Dendritic cell treated with granulocyte-macrophage colony-stimulating factor and Interleukin-4, amounts not matched to agents 40 ng/mL and 50 ng/mL, for 4 days (primary cell): ENCODE measurements at regions not wholly inside any gene's neighbourhood (a gene's known extent, or its start where the extent isn't known, plus 50 kb on each side); places are given as distances from the start of the nearest gene placed in this dataset.
A peak's percentile ranks its signal among the peaks of the same experiment; 100 is the strongest.

Experiments
- H3K27ac Mint-ChIP-seq: one replicate; pipeline ENCODE4 v1.8.0; 2022; ENCODE audit warnings: mild to moderate bottlenecking, mixed read lengths
- H3K27me3 Mint-ChIP-seq: one replicate; pipeline ENCODE4 v1.8.0; 2022; ENCODE audit warnings: mild to moderate bottlenecking, mixed read lengths
- H3K36me3 Mint-ChIP-seq: one replicate; pipeline ENCODE4 v1.8.0; 2022; ENCODE audit warnings: low read depth, mixed read lengths
- H3K4me1 Mint-ChIP-seq: one replicate; pipeline ENCODE4 v1.8.0; 2022; ENCODE audit warnings: low read depth, mixed read lengths
- H3K4me3 Mint-ChIP-seq: one replicate; pipeline ENCODE4 v1.8.0; 2022; ENCODE audit warnings: mild to moderate bottlenecking, moderate library complexity, mixed read lengths
- H3K9me3 Mint-ChIP-seq: one replicate; pipeline ENCODE4 v1.8.0; 2022; ENCODE audit warnings: mixed read lengths
- intact Hi-C: fragments of 100-400 bp; cut with micrococcal nuclease; formaldehyde crosslinking; loops from one replicate; pipeline ENCODE4 v1.15.0; 2022

- Mint-ChIP-seq H3K27ac (no peak overlapping the region), H3K4me1 (no peaks in the 10 kb centered on the region), H3K36me3 (no peaks in the 10 kb centered on the region), H3K4me3 (no peak overlapping the region), H3K9me3 (peaks cover 15% of the 10 kb centered on the region), H3K27me3 (peaks cover 14% of the 10 kb centered on the region)
- intact Hi-C loops: no loop called here
Measured at GRCh38 chr12:111068290-111068689, 147.9 kb upstream of the MYL2 start.

DNA sequence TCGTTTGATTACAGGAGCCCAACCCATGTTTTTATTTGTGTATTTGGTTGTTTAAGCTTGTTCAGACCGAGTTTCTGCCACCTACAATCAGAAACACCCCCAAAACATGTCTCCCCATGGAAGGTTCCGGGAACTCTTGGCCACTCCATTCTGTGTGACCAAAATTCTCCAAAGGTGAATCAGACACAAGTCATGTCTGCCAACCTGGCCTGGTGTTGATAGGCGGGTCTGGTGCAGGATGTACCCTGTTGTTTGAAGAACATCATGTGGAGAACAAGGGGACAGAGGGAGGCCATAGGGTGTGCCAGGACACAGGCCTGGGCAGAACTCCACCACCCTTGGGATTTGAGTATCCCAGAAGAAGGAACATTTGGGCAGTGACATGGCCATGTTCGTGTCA, 147.1 kb upstream of the MYL2 start:
- Mint-ChIP-seq H3K36me3 (no peaks in the 10 kb centered on the region), H3K4me3 (no peak overlapping the region), H3K27me3 (peaks cover 14% of the 10 kb centered on the region), H3K4me1 (no peaks in the 10 kb centered on the region), H3K9me3 (peaks cover 15% of the 10 kb centered on the region), H3K27ac (no peak overlapping the region)
- intact Hi-C loops: no loop called here

DNA sequence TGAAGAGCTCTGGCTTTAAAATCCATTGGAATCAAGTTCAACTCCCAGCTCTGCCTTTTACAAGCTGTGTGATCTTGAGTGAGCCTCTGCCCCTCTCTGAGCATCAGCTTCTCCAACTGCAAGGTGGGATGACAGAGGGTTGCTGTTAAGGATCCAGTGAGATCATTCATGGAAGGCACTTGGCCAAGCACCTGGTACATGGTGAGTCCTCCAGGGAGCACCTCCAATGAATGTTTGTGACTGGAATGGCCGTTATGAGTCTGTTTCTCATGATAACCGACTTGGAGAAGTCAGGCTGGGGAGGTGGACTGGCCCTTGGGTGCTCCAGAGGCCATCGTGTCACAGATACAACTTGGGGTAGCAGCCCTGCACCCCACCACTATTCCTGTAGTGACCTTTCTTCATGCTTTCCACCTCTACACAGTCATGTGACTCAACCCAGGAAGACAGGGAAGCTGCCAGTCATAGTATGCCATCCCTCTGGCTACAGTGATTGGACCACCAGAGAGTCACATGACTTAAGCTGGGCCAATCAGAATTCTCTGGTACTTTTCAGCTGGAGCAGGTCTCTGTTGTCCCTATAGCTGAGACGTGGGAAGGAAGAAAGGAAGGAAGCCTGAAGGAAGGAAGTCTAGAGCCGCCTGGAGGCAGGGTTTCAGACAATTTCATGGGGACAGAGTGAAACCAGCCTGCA, 146.5 kb upstream of the MYL2 start:
- H3K4me1 Mint-ChIP-seq: no peaks in the 10 kb centered on the region
- peaks cover 14% of the 10 kb centered on the region for H3K27me3 Mint-ChIP-seq
- no peak overlapping the region for H3K4me3 Mint-ChIP-seq
- no peak overlapping the region for H3K27ac Mint-ChIP-seq
- H3K36me3 Mint-ChIP-seq: no peaks in the 10 kb centered on the region
- H3K9me3 Mint-ChIP-seq: peaks cover 15% of the 10 kb centered on the region
- intact Hi-C loops: no loop called here

DNA sequence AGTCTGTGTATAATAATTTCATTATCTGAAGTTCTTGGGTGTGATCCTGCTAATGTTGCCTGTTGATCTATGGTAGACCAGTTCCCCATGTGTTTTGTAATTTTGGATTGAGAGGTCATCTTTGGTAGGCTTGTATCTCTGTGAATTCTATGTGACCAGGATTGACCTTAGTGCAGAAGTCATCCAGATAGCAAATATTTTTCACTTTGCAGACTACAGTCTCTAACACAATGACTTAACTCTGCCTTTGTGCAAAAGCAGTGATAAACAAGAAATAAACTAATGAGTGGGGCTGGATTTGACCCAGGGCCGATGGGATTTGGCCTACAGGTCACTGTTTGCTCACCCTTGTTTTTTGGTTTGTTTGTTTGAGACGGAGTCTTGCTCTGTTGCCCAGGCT, 144.6 kb upstream of the MYL2 start:
- no peak overlapping the region for H3K27ac Mint-ChIP-seq
- no peaks in the 10 kb centered on the region for H3K4me1 Mint-ChIP-seq
- no peak overlapping the region for H3K4me3 Mint-ChIP-seq
- H3K27me3 Mint-ChIP-seq: peaks cover 14% of the 10 kb centered on the region
- H3K9me3 Mint-ChIP-seq: peaks cover 7% of the 10 kb centered on the region
- intact Hi-C loops: no loop called here
- no peaks in the 10 kb centered on the region for H3K36me3 Mint-ChIP-seq

DNA sequence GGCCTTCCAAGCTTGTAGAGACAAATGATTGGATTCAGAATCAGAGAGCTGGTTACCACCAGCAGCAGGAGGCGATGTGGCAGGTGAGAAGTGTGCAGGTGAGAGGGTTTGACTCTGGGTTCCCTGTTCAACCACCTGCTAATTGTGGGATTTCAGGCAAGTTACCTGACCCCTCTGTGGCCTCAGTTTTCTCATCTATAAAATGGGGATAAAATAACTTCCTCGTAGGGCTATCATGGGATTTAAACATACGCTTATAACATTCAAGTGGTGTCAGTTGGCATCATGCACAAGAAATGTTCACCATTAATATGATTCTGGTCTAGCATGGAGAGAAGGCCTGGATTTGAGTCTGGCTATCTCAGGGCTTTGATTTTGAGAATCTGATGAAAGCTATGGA, 143.8 kb upstream of the MYL2 start:
- Mint-ChIP-seq H3K27ac (no peak overlapping the region), H3K4me1 (no peaks in the 10 kb centered on the region), H3K27me3 (peaks cover 14% of the 10 kb centered on the region), H3K4me3 (no peak overlapping the region), H3K36me3 (no peaks in the 10 kb centered on the region), H3K9me3 (peaks cover 7% of the 10 kb centered on the region)
- intact Hi-C loops: no loop called here

DNA sequence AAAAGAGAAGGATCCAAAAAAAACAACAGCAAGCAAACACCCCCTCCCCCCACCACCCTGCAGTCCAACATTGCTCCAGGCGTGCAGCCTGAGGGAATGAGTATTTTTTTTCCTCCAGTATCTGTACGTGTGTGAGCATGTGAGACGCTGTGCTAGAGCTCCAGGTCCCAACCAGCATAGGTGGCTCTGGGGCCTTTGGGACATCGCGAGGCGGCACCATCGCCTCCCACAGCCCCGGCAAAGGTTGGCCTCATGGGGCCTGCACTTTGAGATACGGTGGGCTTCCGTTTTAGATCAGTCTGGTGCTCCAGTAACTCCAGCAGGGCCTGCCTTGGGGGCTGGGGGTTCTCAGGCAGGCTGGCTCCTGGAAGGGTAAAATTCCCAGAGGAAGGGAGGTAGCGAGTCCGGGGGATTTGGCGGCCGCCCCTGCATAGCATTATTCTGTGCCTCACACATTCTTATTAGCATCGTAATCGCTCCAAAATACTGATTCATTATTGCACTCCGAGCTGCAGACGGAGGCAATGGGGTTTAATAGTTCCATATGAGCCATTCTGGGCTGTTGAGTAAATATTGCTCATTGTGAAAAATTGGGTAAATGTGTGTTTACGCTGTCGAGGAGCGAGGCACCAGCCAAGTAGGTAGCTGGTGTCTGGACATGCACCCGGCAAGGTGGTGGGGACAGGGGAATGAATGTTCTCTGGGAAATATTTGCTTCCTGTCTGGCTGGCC, 143.1 kb upstream of the MYL2 start:
- H3K9me3 Mint-ChIP-seq: peaks cover 7% of the 10 kb centered on the region
- H3K36me3 Mint-ChIP-seq: no peaks in the 10 kb centered on the region
- H3K4me3 Mint-ChIP-seq: no peak overlapping the region
- intact Hi-C loops: no loop called here
- peaks cover 12% of the 10 kb centered on the region for H3K27me3 Mint-ChIP-seq
- H3K4me1 Mint-ChIP-seq: peaks cover 2% of the 10 kb centered on the region
- H3K27ac Mint-ChIP-seq: no peak overlapping the region

DNA sequence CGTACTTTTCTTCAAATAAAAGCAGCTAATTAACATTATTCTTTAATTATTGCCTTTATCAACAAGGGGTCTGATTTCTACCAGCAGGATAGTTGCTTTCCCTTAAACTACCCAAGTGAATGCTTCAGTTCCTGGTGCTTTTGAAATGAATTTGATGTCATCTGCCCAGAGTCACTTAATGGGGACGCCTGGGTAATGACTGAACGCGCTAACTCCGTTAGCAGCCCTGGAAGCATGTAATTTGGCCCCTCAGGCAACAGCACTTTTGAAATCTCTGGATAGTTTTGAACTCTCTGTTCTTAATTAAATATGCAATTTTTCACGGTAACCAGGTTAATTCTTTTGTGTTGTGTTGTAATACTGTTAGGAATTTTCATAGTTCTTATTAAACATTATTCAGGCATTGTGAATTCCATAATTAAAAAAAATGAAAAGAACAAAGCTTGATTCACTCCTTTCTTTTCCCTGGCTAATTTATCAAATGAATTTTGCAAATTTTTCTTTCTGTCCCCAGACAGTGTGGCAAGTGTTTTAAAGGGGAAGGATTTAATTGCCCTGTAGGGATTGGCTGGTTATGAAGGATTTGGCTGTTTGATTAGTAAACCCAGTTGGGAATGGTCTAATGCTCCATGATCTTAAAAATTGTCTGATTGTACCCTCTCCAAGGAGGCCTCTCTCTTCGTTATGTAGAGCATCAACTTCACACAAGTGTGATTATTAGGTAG, 137.5 kb upstream of the MYL2 start:
- Mint-ChIP-seq H3K27ac (peak overlapping the region; percentile 85), H3K36me3 (peaks cover 9% of the 10 kb centered on the region), H3K4me1 (peaks cover 22% of the 10 kb centered on the region), H3K9me3 (peaks cover 14% of the 10 kb centered on the region), H3K27me3 (no peaks in the 10 kb centered on the region), H3K4me3 (no peak overlapping the region)
- intact Hi-C loops: no loop called here

DNA sequence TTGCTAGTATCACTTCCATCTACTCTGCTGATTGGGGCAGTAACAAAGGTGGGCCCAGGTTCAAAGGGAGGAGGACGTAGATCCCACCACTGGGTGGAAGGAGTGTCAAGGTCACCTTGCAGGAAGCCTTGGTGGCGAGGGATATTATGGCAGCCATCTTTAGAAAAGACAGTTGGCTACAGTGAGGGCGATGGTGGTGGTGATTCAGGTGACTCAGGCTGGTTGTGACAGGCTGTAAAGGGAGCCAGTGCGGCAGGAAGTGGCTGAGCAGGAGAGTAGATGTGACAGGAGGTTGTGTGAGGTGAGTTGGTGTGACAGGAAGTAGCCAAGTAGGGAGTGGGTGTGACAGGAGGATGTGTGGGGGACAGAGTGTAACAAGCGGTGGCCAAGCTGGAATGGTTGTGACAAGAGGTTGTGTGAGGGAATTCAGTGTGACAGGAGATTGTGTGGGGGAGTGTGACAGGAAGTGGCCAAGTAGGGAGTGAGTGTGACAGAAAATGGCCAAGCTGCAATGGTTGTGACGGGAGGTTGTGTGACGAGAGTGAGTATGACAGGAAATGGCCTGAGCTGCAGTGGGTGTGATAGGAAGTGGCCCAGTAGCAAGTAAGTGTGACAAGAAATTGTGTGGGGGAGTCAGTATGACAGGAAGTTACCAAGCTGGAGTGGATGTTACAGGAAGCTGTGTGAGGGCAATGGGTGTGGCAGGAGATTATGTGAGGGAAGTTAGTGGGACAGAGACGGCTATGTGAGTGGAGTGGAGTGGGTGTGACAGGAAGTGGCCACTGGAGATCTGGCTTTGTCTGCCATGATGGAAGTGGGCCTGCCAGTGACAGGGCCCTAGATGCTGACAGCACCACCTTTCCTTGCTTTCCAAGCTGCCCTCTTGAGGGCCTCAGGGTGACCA, 136.5 kb upstream of the MYL2 start:
- peak overlapping the region; percentile 85 for H3K27ac Mint-ChIP-seq
- peaks cover 14% of the 10 kb centered on the region for H3K9me3 Mint-ChIP-seq
- intact Hi-C loops: no loop called here
- H3K4me1 Mint-ChIP-seq: peaks cover 22% of the 10 kb centered on the region
- no peak overlapping the region for H3K4me3 Mint-ChIP-seq
- peaks cover 9% of the 10 kb centered on the region for H3K36me3 Mint-ChIP-seq
- no peaks in the 10 kb centered on the region for H3K27me3 Mint-ChIP-seq

DNA sequence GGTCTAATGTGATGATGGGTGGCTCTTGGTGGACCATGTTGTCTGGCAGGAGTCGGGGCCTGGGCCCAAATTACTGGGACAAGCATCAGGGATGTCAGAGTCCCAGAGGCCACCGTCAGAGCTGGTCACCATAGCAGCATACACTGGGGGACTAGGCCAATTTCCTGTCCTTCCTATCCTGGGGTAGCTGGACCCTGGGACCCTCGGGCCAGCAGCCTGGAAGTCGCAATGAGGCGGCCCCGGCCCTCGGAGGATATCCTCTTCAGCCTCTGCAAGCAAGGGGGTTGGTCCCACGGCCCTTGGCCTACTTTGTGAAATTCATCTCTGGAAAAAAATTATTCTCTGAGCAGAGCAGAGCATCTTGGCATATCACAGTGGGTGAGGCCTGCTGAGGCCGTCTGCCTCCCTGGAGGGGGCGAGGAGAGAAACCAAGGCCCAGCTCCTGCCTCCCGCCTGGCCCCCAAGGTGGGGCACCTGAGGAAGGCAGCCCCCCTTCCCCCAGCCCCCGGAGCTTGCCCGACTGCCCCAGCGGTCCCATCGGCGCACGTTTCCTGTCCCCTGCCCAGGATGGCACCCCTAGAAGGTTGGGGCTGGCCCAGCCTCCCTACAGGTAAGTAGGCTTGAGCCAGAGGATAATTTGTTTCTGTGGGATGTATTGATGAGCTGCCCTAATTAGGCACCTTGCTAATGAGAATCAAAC, 135.0 kb upstream of the MYL2 start:
- H3K27ac Mint-ChIP-seq: no peak overlapping the region
- no peak overlapping the region for H3K4me3 Mint-ChIP-seq
- intact Hi-C loops: no loop called here
- peaks cover 22% of the 10 kb centered on the region for H3K4me1 Mint-ChIP-seq
- peaks cover 9% of the 10 kb centered on the region for H3K36me3 Mint-ChIP-seq
- no peaks in the 10 kb centered on the region for H3K27me3 Mint-ChIP-seq
- peaks cover 14% of the 10 kb centered on the region for H3K9me3 Mint-ChIP-seq

- intact Hi-C loops: no loop called here
- Mint-ChIP-seq H3K9me3 (no peaks in the 10 kb centered on the region), H3K27ac (no peak overlapping the region), H3K36me3 (no peaks in the 10 kb centered on the region), H3K4me1 (no peaks in the 10 kb centered on the region), H3K27me3 (peaks cover 21% of the 10 kb centered on the region), H3K4me3 (no peak overlapping the region)
Measured at GRCh38 chr12:111048991-111049390, 128.6 kb upstream of the MYL2 start.

GRCh38 chr12:111046896-111047295, 126.5 kb upstream of the MYL2 start:
- H3K27me3 Mint-ChIP-seq: peaks cover 23% of the 10 kb centered on the region
- no peaks in the 10 kb centered on the region for H3K9me3 Mint-ChIP-seq
- H3K36me3 Mint-ChIP-seq: no peaks in the 10 kb centered on the region
- no peak overlapping the region for H3K27ac Mint-ChIP-seq
- no peak overlapping the region for H3K4me3 Mint-ChIP-seq
- H3K4me1 Mint-ChIP-seq: no peaks in the 10 kb centered on the region
- intact Hi-C loops: no loop called here

DNA sequence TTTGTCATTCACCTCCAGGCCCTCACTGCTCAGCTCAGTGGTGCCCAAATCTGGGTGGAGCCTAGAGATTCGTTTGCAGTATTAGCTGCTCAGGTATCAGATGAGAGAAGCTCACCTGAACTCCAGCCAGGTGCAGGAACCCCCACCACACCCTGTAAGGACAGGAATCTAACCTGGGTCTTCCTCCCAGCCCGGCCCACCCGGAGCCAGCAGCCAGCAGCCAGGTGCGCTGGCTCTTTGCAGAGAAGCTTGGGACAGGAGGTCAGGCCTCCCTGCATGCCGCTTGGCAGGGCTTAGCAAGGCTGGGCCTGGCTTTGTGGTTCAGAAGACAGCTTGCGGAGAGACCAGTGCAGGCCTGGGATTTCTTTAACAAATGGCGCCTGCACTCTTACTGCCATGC, 125.6 kb upstream of the MYL2 start:
- H3K27me3 Mint-ChIP-seq: peaks cover 24% of the 10 kb centered on the region
- H3K36me3 Mint-ChIP-seq: no peaks in the 10 kb centered on the region
- no peaks in the 10 kb centered on the region for H3K4me1 Mint-ChIP-seq
- H3K4me3 Mint-ChIP-seq: no peak overlapping the region
- no peak overlapping the region for H3K27ac Mint-ChIP-seq
- intact Hi-C loops: no loop called here
- no peaks in the 10 kb centered on the region for H3K9me3 Mint-ChIP-seq

- Mint-ChIP-seq H3K9me3 (no peaks in the 10 kb centered on the region), H3K4me3 (no peak overlapping the region), H3K4me1 (peaks cover 2% of the 10 kb centered on the region), H3K27me3 (peaks cover 46% of the 10 kb centered on the region), H3K27ac (no peak overlapping the region), H3K36me3 (no peaks in the 10 kb centered on the region)
- intact Hi-C loops: no loop called here
Measured at GRCh38 chr12:111041091-111041490, 120.7 kb upstream of the MYL2 start.
